ENCODE measurements at regions not wholly inside any gene's neighbourhood (a gene's known extent, or its start where the extent isn't known, plus 50 kb on each side); places are given as distances from the start of the nearest gene placed in this dataset.

- TF ChIP-seq, protein P1, sequence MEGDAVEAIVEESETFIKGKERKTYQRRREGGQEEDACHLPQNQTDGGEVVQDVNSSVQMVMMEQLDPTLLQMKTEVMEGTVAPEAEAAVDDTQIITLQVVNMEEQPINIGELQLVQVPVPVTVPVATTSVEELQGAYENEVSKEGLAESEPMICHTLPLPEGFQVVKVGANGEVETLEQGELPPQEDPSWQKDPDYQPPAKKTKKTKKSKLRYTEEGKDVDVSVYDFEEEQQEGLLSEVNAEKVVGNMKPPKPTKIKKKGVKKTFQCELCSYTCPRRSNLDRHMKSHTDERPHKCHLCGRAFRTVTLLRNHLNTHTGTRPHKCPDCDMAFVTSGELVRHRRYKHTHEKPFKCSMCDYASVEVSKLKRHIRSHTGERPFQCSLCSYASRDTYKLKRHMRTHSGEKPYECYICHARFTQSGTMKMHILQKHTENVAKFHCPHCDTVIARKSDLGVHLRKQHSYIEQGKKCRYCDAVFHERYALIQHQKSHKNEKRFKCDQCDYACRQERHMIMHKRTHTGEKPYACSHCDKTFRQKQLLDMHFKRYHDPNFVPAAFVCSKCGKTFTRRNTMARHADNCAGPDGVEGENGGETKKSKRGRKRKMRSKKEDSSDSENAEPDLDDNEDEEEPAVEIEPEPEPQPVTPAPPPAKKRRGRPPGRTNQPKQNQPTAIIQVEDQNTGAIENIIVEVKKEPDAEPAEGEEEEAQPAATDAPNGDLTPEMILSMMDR (conservative IDR thresholded peaks at IDR 0.05; ENCODE audit: control insufficient read depth, insufficient read depth, low read depth, low read length): no peak
- no peak for DNase-seq (ENCODE audit: low read depth)
- no peak overlapping the region for H3K4me3 ChIP-seq (ENCODE audit: control insufficient read depth, low read depth, low read length)
Measured at GRCh38 chr3:110903771-110904519, 167.7 kb upstream of the NECTIN3 start.

DNA sequence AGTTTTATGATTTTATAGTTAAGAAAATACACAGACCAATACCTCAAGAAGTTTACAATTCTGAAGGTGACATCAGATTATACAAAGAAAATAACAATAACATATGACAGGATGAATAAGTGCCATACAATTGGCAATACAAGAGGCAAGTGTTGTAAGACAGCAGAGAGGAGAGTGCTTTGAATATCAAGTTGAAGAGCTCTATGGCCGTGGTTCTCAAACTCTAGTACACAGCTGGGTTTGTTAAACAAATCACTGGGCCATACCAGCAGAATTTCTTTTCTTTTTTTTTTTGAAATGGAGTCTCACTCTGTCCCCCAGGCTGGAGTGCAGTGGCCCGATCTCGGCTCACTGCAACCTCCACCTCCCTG is 167.1 kb upstream of the NECTIN3 start:
- no peak overlapping the region for H3K4me3 ChIP-seq (ENCODE audit: control insufficient read depth, low read depth, low read length)
- TF ChIP-seq, protein P1 (conservative IDR thresholded peaks at IDR 0.05; ENCODE audit: control insufficient read depth, insufficient read depth, low read depth, low read length): no peak
- no peak for DNase-seq (ENCODE audit: low read depth)

DNA sequence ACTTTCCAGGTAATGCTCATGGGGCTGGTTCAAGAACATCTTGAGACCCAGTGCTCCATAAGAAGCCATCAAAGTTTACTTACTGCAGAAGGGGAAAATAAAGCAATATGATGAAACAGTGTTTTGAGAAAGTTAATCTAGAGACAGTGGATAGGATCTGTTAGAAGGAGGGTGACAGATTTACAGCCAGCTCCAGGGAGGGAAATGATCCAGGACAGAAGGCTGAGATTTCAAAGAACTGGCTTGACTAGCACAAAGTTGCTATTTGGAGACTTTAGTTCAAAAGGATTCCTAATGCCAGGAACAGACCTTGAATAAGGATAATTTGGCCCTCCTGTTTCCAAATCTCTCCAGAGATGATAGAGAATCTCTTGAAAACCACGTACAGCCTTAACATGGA is 166.5 kb upstream of the NECTIN3 start:
- H3K4me3 ChIP-seq (ENCODE audit: control insufficient read depth, low read depth, low read length): no peak overlapping the region
- TF ChIP-seq, protein P1 (conservative IDR thresholded peaks at IDR 0.05; ENCODE audit: control insufficient read depth, insufficient read depth, low read depth, low read length): no peak
- no peak for DNase-seq (ENCODE audit: low read depth)

GRCh38 chr3:110909839-110910238 is 161.8 kb upstream of the NECTIN3 start:
- TF ChIP-seq, protein P1 (conservative IDR thresholded peaks at IDR 0.05; ENCODE audit: control insufficient read depth, insufficient read depth, low read depth, low read length): no peak
- no peak overlapping the region for H3K4me3 ChIP-seq (ENCODE audit: control insufficient read depth, low read depth, low read length)
- no peak for DNase-seq (ENCODE audit: low read depth)

- TF ChIP-seq, protein P1 (conservative IDR thresholded peaks at IDR 0.05; ENCODE audit: control insufficient read depth, insufficient read depth, low read depth, low read length): no peak
- H3K4me3 ChIP-seq (ENCODE audit: control insufficient read depth, low read depth, low read length): no peak overlapping the region
- no peak for DNase-seq (ENCODE audit: low read depth)
Measured at GRCh38 chr3:110910346-110910955, 161.2 kb upstream of the NECTIN3 start.

- no peak overlapping the region for H3K4me3 ChIP-seq (ENCODE audit: control insufficient read depth, low read depth, low read length)
- TF ChIP-seq, protein P1 (conservative IDR thresholded peaks at IDR 0.05; ENCODE audit: control insufficient read depth, insufficient read depth, low read depth, low read length): no peak
- DNase-seq (ENCODE audit: low read depth): no peak
Measured at GRCh38 chr3:110918963-110919362, 152.7 kb upstream of the NECTIN3 start.
